Prostate gland (tissue), 2 donors: ENCODE measurements at regions not wholly inside any gene's neighbourhood (a gene's known extent, or its start where the extent isn't known, plus 50 kb on each side); places are given as distances from the start of the nearest gene placed in this dataset.

ENCODE experiments used
- CTCF ChIP-seq, 4 experiments: fragments of 200-600 bp in 2 of 4; fragments of 450-650 bp in 2 of 4; sonication (generic) in 2 of 4; IDR thresholded peaks; 1 replicate in 3 of 4; 2 replicates in 1 of 4; pipeline ENCODE4 v1.5.1; 2016 to 2019; ENCODE audit warnings: antibody characterized with exemption in 4 of 4, mild to moderate bottlenecking in 2 of 4, moderate library complexity in 2 of 4
- POLR2A ChIP-seq: fragments of 450-650 bp; IDR thresholded peaks from one replicate; pipeline ENCODE4 v1.6.1; 2016; ENCODE audit warnings: antibody characterized with exemption, mild to moderate bottlenecking

- TF ChIP-seq CTCF (IDR thresholded peaks at IDR 0.05), result no peak
- no peak for TF ChIP-seq POLR2A
Measured at GRCh38 chr15:81540909-81541308, 166.9 kb upstream of the TMC3 start.
